Skeletal muscle tissue (tissue), 3 donors: ENCODE measurements at regions not wholly inside any gene's neighbourhood (a gene's known extent, or its start where the extent isn't known, plus 50 kb on each side); places are given as distances from the start of the nearest gene placed in this dataset.
"Not testable (repeated sequence)": the region's sequence is repeated elsewhere in the genome, so short reads cannot be mapped to it uniquely, and the experiment has no call there.

Experiments
- H3K27ac ChIP-seq: one replicate; pipeline ENCODE4 v1.7.0; 2013; ENCODE audit warnings: mild to moderate bottlenecking, low read depth, low read length, inconsistent platforms
- H3K27me3 ChIP-seq, 3 donors: one replicate each; pipeline ENCODE4 v1.7.0; 2013; ENCODE audit warnings: low read length in 3 of 3; ENCODE audit not compliant: control insufficient read depth in 3 of 3, insufficient read depth in 3 of 3
- H3K36me3 ChIP-seq, 3 donors: one replicate each; pipeline ENCODE4 v1.7.0; 2013; ENCODE audit warnings: low read length in 3 of 3; ENCODE audit not compliant: control insufficient read depth in 3 of 3, insufficient read depth in 3 of 3
- H3K4me1 ChIP-seq, 3 donors: one replicate each; pipeline ENCODE4 v1.7.0; 2013; ENCODE audit warnings: low read length in 3 of 3, mild to moderate bottlenecking in 3 of 3; ENCODE audit not compliant: control insufficient read depth in 3 of 3, insufficient read depth in 3 of 3
- H3K4me3 ChIP-seq, 3 donors: one replicate each; pipeline ENCODE4 v1.7.0; 2013; ENCODE audit warnings: low read length in 3 of 3
- H3K9ac ChIP-seq, 3 donors: one replicate each; pipeline ENCODE4 v1.7.0; 2013; ENCODE audit warnings: low read length in 3 of 3, mild to moderate bottlenecking in 3 of 3, moderate library complexity in 2 of 3, low read depth in 1 of 3
- H3K9me3 ChIP-seq, 3 donors: one replicate each; pipeline ENCODE4 v1.7.0; 2013; ENCODE audit warnings: low read length in 3 of 3; ENCODE audit not compliant: control insufficient read depth in 3 of 3
- donor health status: Osteomylitis.

DNA sequence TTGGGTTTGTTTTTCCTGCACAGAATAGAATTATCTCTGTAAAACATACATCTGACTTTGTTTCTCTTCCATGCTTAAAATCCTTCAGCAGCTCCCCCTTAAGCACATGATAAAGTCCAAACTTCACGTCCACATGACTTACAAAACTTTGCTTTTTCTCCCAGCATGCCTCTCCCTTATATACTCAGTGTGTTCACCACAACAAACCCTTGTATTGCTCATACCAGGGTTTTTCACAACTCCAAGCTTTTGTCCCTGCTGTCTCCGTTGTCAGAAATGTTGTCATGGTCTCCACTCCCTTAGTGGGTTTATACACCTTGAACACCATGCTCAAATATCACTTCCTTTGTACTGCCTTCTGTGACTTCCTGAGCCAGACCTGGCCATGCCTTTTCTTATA lies 91.1 kb upstream of the MITF start:
- Histone ChIP-seq H3K36me3 (no peaks in the 10 kb centered on the region), H3K9me3 (no peaks in the 10 kb centered on the region), H3K4me1 (no peaks in the 10 kb centered on the region), H3K27me3 (peaks cover 0 to 3% (median 0%) of the 10 kb centered on the region in 3 donors), H3K9ac (no peak overlapping the region), H3K27ac (no peak overlapping the region), H3K4me3 (no peak overlapping the region)

DNA sequence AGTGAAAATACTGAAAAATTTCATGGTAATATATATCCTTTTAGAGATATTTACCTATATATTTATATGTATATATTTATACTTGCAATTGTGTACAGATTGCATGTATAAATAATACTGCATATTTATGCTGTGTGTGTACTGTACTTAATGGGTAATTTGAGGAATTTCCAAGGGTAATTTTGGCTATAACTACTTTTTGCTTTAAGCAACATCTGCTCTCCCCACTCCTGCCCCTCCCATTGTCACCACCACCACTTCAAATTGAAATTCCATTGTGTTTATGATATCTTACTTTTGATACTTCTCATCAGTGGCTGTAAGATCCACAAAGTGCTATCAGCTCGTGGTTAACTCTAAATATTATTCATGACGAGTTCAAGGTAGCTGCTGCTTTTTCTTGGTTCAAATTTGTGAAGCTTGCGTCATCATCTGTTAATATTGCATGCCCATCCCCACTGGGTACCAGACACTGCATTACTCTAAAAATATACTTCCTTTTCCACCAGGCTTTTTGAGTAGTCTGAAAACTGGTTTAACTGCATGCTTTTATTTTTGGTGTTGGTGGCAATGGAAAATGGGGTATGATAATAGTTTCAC lies 91.7 kb upstream of the MITF start:
- no peaks in the 10 kb centered on the region for H3K4me1 ChIP-seq
- H3K36me3 ChIP-seq = no peaks in the 10 kb centered on the region

GRCh38 chr3:69647081-69647480 lies 92.2 kb upstream of the MITF start:
- no peak overlapping the region for H3K27ac ChIP-seq
- no peak overlapping the region for H3K4me3 ChIP-seq
- peaks cover 0 to 3% (median 0%) of the 10 kb centered on the region in 3 donors for H3K27me3 ChIP-seq
- no peak overlapping the region for H3K9ac ChIP-seq
- H3K4me1 ChIP-seq = no peaks in the 10 kb centered on the region
- no peaks in the 10 kb centered on the region for H3K36me3 ChIP-seq
- H3K9me3 ChIP-seq = no peaks in the 10 kb centered on the region

More for the DNA sequence above, 91.7 kb upstream of the MITF start:
- no peaks in the 10 kb centered on the region for H3K9me3 ChIP-seq
- H3K27ac ChIP-seq = no peak overlapping the region
- H3K9ac ChIP-seq = no peak overlapping the region
- no peak overlapping the region for H3K4me3 ChIP-seq
- H3K27me3 ChIP-seq = peaks cover 0 to 3% (median 0%) of the 10 kb centered on the region in 3 donors

DNA sequence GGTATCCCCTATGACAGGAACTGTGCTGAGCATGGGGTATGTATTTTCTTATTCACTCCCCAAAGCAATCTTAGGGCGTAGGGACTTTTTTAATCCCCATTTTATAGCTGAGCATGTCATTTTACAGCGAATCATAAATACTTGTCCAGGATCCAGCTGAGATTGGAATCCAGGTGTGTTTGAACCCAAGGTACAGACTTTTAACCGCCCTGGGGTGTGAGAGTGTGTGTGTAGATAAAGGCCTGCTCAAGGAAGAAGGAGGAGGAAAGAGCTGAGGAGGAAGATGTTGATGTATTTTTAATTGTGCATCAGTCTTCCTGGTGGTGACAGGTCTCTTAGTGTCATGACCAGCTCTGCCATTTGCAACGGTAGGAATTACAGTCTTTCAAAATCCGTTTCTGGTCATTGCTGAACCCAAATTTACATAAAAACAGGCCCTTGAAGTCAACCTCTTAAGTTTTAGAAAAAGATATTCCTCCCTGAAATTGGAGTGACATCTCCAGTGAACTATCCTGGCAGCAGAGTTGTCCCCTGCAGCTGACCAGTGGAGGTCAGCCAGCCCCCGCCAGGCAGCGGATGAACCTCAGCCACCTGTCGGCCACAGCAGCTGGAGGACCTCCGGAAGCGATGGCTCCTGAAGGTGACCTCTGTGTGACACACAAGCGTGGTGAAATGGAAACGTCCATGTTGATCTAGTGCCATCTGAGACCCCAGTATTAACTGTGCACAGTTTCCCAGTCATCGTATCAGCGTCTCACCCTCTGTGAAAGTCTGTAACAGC lies 92.8 kb upstream of the MITF start:
- Histone ChIP-seq H3K9ac (no peak overlapping the region), H3K4me1 (no peaks in the 10 kb centered on the region), H3K27me3 (peaks cover 0 to 3% (median 0%) of the 10 kb centered on the region in 3 donors), H3K36me3 (no peaks in the 10 kb centered on the region), H3K4me3 (no peak overlapping the region), H3K27ac (no peak overlapping the region), H3K9me3 (no peaks in the 10 kb centered on the region)

DNA sequence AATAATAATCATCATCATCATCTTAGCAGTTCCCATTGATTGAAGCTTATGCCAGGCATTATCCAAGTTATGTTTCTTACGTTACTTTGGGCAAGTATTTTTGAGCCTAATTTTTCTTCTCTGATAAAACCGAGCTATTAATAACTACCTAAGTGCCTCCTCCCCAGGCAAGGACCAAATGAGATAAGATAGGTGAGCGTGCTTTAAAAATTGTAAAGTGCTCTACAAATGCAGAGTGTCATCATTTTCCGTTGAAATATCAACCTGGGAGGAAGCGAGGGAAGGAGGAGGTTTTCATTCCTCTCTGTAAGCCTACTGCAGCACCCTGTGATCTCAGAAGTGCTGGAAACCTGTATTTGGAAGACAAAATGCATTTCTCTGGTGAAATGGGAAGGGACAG lies 96.7 kb upstream of the MITF start:
- Histone ChIP-seq H3K27me3 (no peaks in the 10 kb centered on the region), H3K9ac (no peak overlapping the region), H3K4me1 (no peaks in the 10 kb centered on the region), H3K36me3 (no peaks in the 10 kb centered on the region), H3K4me3 (no peak overlapping the region), H3K9me3 (peaks cover 0 to 3% (median 0%) of the 10 kb centered on the region in 3 donors), H3K27ac (no peak overlapping the region)

DNA sequence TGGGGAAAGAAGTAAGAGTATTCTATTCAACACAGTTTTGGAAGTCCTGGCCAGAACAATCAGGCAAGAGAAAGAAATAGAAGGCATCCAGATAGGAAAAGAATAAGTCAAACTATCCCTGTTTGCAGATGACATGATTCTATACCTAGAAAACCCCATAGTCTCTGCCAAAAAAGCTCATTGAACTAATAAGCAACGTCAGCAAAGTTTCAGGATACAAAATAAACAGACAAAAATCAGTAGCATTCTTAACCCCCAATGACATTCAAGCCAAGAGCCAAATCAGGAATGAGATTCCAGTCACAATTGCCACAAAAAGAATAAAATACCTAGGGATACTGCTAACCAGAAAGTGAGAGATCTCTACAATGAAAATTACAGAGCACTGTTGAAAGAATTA lies 99.4 kb upstream of the MITF start:
- Histone ChIP-seq H3K27me3 (no peaks in the 10 kb centered on the region), H3K4me3 (no peak overlapping the region), H3K9ac (no peak overlapping the region), H3K4me1 (no peaks in the 10 kb centered on the region), H3K36me3 (no peaks in the 10 kb centered on the region), H3K9me3 (peaks cover 0 to 3% (median 0%) of the 10 kb centered on the region in 3 donors), H3K27ac (no peak overlapping the region)

DNA sequence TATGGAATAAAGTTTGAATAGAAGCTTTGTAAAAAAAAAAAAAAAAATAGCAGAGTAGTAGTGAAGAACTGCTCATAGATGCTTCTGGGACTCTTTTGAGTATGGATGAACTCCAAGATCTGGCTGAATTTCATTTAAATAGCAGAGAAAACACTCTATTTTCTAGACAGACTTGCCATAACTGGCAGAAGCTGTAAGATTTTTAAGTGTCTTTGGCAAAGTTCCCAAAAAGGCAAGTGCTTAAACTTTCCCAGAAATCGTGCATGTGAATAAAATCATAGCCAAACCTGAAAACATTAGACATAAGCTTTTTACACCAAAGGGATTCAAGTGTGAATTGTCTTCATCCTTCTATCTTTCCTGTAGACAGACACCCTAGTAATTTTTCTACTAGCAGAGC lies 110.3 kb upstream of the MITF start:
- Histone ChIP-seq H3K4me3 (no peak overlapping the region), H3K27me3 (no peaks in the 10 kb centered on the region), H3K4me1 (no peaks in the 10 kb centered on the region), H3K36me3 (no peaks in the 10 kb centered on the region), H3K9ac (no peak overlapping the region), H3K27ac (no peak overlapping the region), H3K9me3 (peaks cover 0 to 8% (median 0%) of the 10 kb centered on the region in 3 donors)

GRCh38 chr3:69613286-69613685 lies 126.0 kb upstream of the MITF start:
- no peak overlapping the region for H3K27ac ChIP-seq
- peaks cover 0 to 3% (median 0%) of the 10 kb centered on the region in 3 donors for H3K27me3 ChIP-seq
- H3K9me3 ChIP-seq = no peaks in the 10 kb centered on the region
- no peaks in the 10 kb centered on the region for H3K36me3 ChIP-seq
- no peak overlapping the region for H3K9ac ChIP-seq
- H3K4me1 ChIP-seq = no peaks in the 10 kb centered on the region
- no peak overlapping the region for H3K4me3 ChIP-seq

- H3K27ac ChIP-seq = no peak overlapping the region
- peaks cover 0 to 3% (median under 1%) of the 10 kb centered on the region in 3 donors for H3K27me3 ChIP-seq
- no peak overlapping the region for H3K4me3 ChIP-seq
- H3K9me3 ChIP-seq = no peaks in the 10 kb centered on the region
- H3K36me3 ChIP-seq = no peaks in the 10 kb centered on the region
- no peaks in the 10 kb centered on the region for H3K4me1 ChIP-seq
- H3K9ac ChIP-seq = no peak overlapping the region
Observed at GRCh38 chr3:69612791-69613190, 126.5 kb upstream of the MITF start.

- not testable (repeated sequence) for H3K27me3 ChIP-seq, H3K9me3 ChIP-seq, H3K9ac ChIP-seq, H3K4me3 ChIP-seq, H3K27ac ChIP-seq, H3K36me3 ChIP-seq, H3K4me1 ChIP-seq
Observed at GRCh38 chr3:69609566-69609965, 129.7 kb upstream of the MITF start.
